Stomach (tissue), 4 donors: ENCODE measurements at regions not wholly inside any gene's neighbourhood (a gene's known extent, or its start where the extent isn't known, plus 50 kb on each side); places are given as distances from the start of the nearest gene placed in this dataset.

Experiments used
- CTCF ChIP-seq, 7 experiments: fragments of 450-650 bp in 4 of 7; fragments of 200-600 bp in 3 of 7; sonication (generic) in 3 of 7; IDR thresholded peaks; one replicate each; pipeline ENCODE4 v1.5.1; 2016 to 2019; ENCODE audit warnings: antibody characterized with exemption in 7 of 7, control low read depth in 2 of 7, mild to moderate bottlenecking in 1 of 7
- EP300 ChIP-seq: sonication (generic); formaldehyde crosslinking; IDR thresholded peaks from one replicate; pipeline ENCODE4 v1.6.1; 2017; ENCODE audit warnings: antibody characterized with exemption
- POLR2A ChIP-seq, 4 donors: fragments of 450-650 bp; IDR thresholded peaks; one replicate each; pipeline ENCODE4 v1.6.1; 2016; ENCODE audit warnings: antibody characterized with exemption in 4 of 4, control low read depth in 2 of 4, mild to moderate bottlenecking in 1 of 4, moderate library complexity in 1 of 4
- POLR2AphosphoS5 ChIP-seq, 3 donors: sonication (generic); formaldehyde crosslinking; IDR thresholded peaks; one replicate each; pipeline ENCODE4 v1.6.1; 2016; ENCODE audit warnings: antibody characterized with exemption in 3 of 3

- TF ChIP-seq CTCF (IDR thresholded peaks at IDR 0.05) (no peak), POLR2A (IDR thresholded peaks at IDR 0.05) (no peak), POLR2AphosphoS5 (IDR thresholded peaks at IDR 0.05) (no peak), EP300 (no peak)
Measured at GRCh38 chr10:4460267-4460666, 365.7 kb upstream of the AKR1E2 start.
